Epithelial cell of proximal tubule (primary cell): ENCODE measurements at regions not wholly inside any gene's neighbourhood (a gene's known extent, or its start where the extent isn't known, plus 50 kb on each side); places are given as distances from the start of the nearest gene placed in this dataset.
"Not testable (repeated sequence)": the region's sequence is repeated elsewhere in the genome, so short reads cannot be mapped to it uniquely, and the experiment has no call there.

Source experiments
- DNase-seq: peaks from one replicate; pipeline ENCODE4 v3.0.0-alpha.2; 2011; ENCODE audit warnings: low read depth
- H3K4me3 ChIP-seq: 2 replicates; pipeline ENCODE4 v1.5.1; 2011; ENCODE audit warnings: low read depth, mild to moderate bottlenecking, low read length
- TF ChIP-seq, protein P1 (sequence below): conservative IDR thresholded peaks from 2 replicates; pipeline ENCODE4 v1.5.1; 2012; ENCODE audit warnings: low read depth, mild to moderate bottlenecking, low read length

- TF ChIP-seq, protein P1, sequence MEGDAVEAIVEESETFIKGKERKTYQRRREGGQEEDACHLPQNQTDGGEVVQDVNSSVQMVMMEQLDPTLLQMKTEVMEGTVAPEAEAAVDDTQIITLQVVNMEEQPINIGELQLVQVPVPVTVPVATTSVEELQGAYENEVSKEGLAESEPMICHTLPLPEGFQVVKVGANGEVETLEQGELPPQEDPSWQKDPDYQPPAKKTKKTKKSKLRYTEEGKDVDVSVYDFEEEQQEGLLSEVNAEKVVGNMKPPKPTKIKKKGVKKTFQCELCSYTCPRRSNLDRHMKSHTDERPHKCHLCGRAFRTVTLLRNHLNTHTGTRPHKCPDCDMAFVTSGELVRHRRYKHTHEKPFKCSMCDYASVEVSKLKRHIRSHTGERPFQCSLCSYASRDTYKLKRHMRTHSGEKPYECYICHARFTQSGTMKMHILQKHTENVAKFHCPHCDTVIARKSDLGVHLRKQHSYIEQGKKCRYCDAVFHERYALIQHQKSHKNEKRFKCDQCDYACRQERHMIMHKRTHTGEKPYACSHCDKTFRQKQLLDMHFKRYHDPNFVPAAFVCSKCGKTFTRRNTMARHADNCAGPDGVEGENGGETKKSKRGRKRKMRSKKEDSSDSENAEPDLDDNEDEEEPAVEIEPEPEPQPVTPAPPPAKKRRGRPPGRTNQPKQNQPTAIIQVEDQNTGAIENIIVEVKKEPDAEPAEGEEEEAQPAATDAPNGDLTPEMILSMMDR: no peak
- no peak for DNase-seq
- H3K4me3 ChIP-seq: no peak overlapping the region
These were observed 199.3 kb downstream of the DMRTA1 start for GRCh38 chr9:22645893-22646292.

- DNase-seq: no peak
- no peak overlapping the region for H3K4me3 ChIP-seq
- TF ChIP-seq, protein P1: no peak
These were observed 202.8 kb downstream of the DMRTA1 start for GRCh38 chr9:22649384-22649783.

DNA sequence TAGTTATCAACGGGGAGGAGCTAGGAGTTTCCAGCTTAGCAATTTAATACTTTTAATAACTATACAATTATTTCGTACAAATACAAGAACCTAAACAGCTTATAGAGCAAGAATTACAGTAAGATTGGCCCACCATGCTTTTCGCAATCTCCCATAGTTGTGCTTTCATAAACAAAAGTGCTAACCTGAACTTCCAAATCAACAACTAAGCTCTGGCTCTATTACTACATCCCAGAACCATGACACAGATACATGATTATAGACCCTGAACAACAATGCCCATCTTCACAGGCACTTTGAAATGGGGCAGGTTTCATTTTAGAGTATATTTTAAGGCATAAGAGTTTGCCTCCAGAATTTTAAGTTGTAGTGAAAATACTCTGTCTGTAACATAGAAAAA is 203.5 kb downstream of the DMRTA1 start:
- DNase-seq: no peak
- TF ChIP-seq, protein P1: no peak
- H3K4me3 ChIP-seq: no peak overlapping the region

DNA sequence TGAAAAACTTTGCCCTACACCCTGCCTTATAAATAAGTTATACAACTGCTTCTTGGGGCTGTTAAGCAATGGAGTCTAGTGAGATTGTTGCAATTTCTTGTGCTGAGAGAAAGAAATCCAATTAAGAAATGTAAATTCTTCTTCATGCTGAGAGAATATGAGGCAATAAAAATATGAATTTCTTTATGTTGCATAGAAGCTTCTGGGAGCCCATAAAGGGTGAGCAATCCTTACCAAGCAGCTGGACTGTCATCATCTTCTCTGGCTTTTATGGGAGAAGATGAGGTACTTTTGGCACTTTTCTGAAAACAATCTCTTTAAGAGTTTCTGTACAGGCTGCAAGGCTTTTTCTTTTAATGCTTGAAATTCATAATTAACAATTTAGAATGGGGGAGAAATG is 204.3 kb downstream of the DMRTA1 start:
- no peak overlapping the region for H3K4me3 ChIP-seq
- TF ChIP-seq, protein P1: no peak
- no peak for DNase-seq

DNA sequence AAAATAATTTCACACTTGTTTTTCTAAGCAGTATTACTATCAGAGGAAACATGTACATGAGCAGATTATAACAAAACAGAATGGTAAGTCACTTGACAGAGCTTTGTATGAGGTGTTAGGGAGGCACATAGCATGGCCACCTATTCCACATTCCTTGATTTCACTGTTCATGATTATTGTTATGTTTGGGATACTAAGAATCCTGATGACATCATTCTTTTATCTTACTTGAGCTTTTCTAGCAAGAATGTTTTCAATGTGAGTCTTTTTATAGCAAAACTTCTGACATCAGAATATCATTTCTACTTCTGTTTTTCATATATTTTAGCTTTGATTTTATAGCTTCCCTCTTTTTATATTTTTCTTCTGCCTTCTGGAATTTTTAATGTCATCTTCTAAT is 208.2 kb downstream of the DMRTA1 start:
- H3K4me3 ChIP-seq: no peak overlapping the region
- TF ChIP-seq, protein P1: no peak
- no peak for DNase-seq

GRCh38 chr9:22657713-22658112 is 211.1 kb downstream of the DMRTA1 start:
- no peak overlapping the region for H3K4me3 ChIP-seq
- TF ChIP-seq, protein P1: no peak
- DNase-seq: no peak

DNA sequence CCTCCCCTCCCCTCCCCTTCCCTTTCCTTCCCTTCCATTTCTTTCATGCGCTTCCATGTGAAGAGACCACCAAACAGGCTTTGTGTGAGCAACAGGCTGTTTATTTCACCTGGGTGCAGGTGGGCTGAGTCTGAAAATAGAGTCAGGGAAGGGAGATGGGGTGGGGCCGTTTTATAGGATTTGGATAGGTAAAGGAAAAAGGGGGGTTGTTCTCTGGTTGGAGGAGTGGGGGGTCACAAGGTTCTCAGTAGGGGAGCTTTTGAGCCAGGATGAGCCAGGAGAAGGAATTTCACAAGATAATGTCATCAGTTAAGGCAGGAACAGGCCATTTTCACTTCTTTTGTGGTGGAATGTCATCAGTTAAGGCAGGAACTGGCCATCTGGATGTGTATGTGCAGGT is 211.9 kb downstream of the DMRTA1 start:
- not testable (repeated sequence) for H3K4me3 ChIP-seq, DNase-seq

DNA sequence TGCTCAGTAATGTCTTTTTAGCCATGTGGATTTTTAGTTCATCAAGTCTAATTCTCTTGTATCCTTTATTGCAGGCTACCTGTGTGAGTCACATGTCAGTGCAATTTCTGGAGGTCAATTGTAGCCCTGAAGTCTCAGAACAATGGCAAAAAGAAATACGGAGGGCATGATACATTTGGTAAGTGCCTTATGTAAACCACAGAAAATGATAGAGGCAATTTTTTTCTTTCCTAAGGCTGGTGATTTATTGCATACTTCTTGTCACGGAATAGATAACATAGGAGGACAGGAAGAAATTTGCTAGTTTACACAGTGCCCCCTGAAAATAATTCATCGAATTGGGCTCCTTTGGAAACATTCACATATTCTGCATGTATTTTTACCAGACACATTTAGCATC is 235.9 kb downstream of the DMRTA1 start:
- TF ChIP-seq, protein P1: no peak
- DNase-seq: no peak
- no peak overlapping the region for H3K4me3 ChIP-seq
